Right lobe of liver (tissue), 4 donors: ENCODE measurements at regions not wholly inside any gene's neighbourhood (a gene's known extent, or its start where the extent isn't known, plus 50 kb on each side); places are given as distances from the start of the nearest gene placed in this dataset.

Experiments used
- CTCF ChIP-seq, 4 donors: fragments of 200-600 bp in 3 of 4; fragments of 450-650 bp in 1 of 4; IDR thresholded peaks; one replicate each; pipeline versions ENCODE4 v1.5.1 to v1.8.0; 2016 to 2022; ENCODE audit warnings: antibody characterized with exemption in 4 of 4, mild to moderate bottlenecking in 2 of 4
- POLR2A ChIP-seq: fragments of 450-650 bp; IDR thresholded peaks from one replicate; pipeline ENCODE4 v1.6.1; 2017; ENCODE audit warnings: antibody characterized with exemption, mild to moderate bottlenecking
- donor health status: DM: no; HTN: no; CAD: no.
- donor health status: DM: no; HTN: no; CAD: no.
- donor health status: DM: no; HTN: yes; CAD: no.

DNA sequence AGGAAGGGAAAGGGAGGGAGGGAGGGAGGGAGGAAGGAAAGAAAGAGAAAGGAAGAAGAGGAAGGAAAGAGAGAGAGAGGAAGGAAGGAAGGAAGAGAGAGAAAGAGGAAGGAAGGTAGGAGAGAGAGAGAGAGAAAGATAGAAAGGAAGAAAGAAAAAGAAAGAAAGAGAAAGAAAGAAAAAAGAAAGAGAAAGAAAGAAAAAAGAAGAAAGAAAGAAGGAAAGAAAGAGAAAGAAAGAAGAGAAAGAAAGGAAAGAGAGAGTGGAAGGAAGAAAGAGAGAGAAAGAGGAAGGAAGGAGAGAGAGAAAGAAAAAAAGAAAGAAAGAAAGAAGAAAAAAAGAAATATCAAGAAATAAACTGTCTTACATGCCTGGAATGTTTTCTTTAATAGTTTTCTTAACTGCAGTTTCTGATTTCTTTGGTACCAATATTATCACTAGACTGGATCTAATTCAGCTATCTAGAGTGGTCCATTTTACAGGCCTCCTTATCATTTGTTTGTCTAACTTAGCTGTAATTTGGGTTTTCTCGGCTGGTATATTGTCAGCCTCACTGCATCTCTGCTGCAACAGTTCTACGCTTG, 59.6 kb upstream of the MBOAT2 start:
- no peak for TF ChIP-seq CTCF (IDR thresholded peaks at IDR 0.05)
- no peak for TF ChIP-seq POLR2A
